ENCODE measurements at regions not wholly inside any gene's neighbourhood (a gene's known extent, or its start where the extent isn't known, plus 50 kb on each side); places are given as distances from the start of the nearest gene placed in this dataset.
"Not testable (repeated sequence)": the region's sequence is repeated elsewhere in the genome, so short reads cannot be mapped to it uniquely, and the experiment has no call there.

- not testable (repeated sequence) for H3K4me3 Mint-ChIP-seq; H3K27me3 Mint-ChIP-seq (ENCODE audit: low read depth); H3K14ac ChIP-seq (ENCODE audit: insufficient read depth, low read length); H3K4me1 Mint-ChIP-seq; H4K20me1 ChIP-seq (ENCODE audit: control insufficient read depth, insufficient read depth, insufficient read length); H2AFZ ChIP-seq (ENCODE audit: low read length); H2BK120ac ChIP-seq (ENCODE audit: low read depth, low read length, poor library complexity, severe bottlenecking); H3K9me3 ChIP-seq (ENCODE audit: control insufficient read depth, low read depth, low read length); H3T11ph ChIP-seq (ENCODE audit: low read length); H3K56ac ChIP-seq (ENCODE audit: insufficient read length, low read depth, low read length); H3K23me2 ChIP-seq (ENCODE audit: insufficient read length, low read depth, low read length, poor library complexity, severe bottlenecking); H2BK15ac ChIP-seq (ENCODE audit: low read depth, low read length); DNase-seq; H2AK5ac ChIP-seq (ENCODE audit: insufficient read length, low read length); H4K91ac ChIP-seq (ENCODE audit: insufficient read length, low read depth, low read length); H3K36me3 Mint-ChIP-seq (ENCODE audit: insufficient read depth in 1 of 3, low read depth in 3 of 3); H3K9ac ChIP-seq (ENCODE audit: extremely low read depth, insufficient read length, low read length); H3K4ac ChIP-seq (ENCODE audit: low read depth, low read length); H3K27ac Mint-ChIP-seq; H3K4me1 ChIP-seq (ENCODE audit: insufficient read depth, low read length); H3K79me1 ChIP-seq (ENCODE audit: insufficient read depth, low read depth, low read length, poor library complexity, severe bottlenecking); H3K27ac ChIP-seq (ENCODE audit: insufficient read length, low read depth, low read length); H4K8ac ChIP-seq (replicated peaks; ENCODE audit: insufficient read length, low read depth, low read length); H3K23ac ChIP-seq (ENCODE audit: insufficient read length, low read depth, low read length); H3K4me2 ChIP-seq (ENCODE audit: insufficient read depth, insufficient read length, low read length); H3K18ac ChIP-seq (ENCODE audit: insufficient read length, low read depth, low read length); H4K5ac ChIP-seq (ENCODE audit: insufficient read length, low read depth, low read length); H2BK20ac ChIP-seq (ENCODE audit: low read depth, low read length, poor library complexity, severe bottlenecking); H3K79me2 ChIP-seq (ENCODE audit: insufficient read depth, low read length); H3K27me3 ChIP-seq (ENCODE audit: insufficient read depth, low read length); H2BK5ac ChIP-seq (ENCODE audit: insufficient read length, low read length); H2BK12ac ChIP-seq (ENCODE audit: insufficient read length, low read depth, low read length)
- WGBS (ENCODE audit: extremely low coverage, insufficient read length, low lambda C conversion rate) = no CpG with 5 or more reads among the region's 1 CpG
- H3K9me3 Mint-ChIP-seq = peaks cover 48 to 56% of the 10 kb centered on the region in 2 experiments
Observed at GRCh38 chr15:24326513-24326912, 349.1 kb upstream of the NPAP1 start.

GRCh38 chr15:24331964-24332363, 343.6 kb upstream of the NPAP1 start:
- not testable (repeated sequence) for H3K27ac ChIP-seq (ENCODE audit: insufficient read length, low read depth, low read length); H3K79me2 ChIP-seq (ENCODE audit: insufficient read depth, low read length); H3K18ac ChIP-seq (ENCODE audit: insufficient read length, low read depth, low read length); H3K27me3 ChIP-seq (ENCODE audit: insufficient read depth, low read length); H3T11ph ChIP-seq (ENCODE audit: low read length); H3K9me3 ChIP-seq (ENCODE audit: control insufficient read depth, low read depth, low read length); H3K4me2 ChIP-seq (ENCODE audit: insufficient read depth, insufficient read length, low read length); H4K20me1 ChIP-seq (ENCODE audit: control insufficient read depth, insufficient read depth, insufficient read length); H3K23me2 ChIP-seq (ENCODE audit: insufficient read length, low read depth, low read length, poor library complexity, severe bottlenecking); H3K27ac Mint-ChIP-seq; H2BK5ac ChIP-seq (ENCODE audit: insufficient read length, low read length); H2BK12ac ChIP-seq (ENCODE audit: insufficient read length, low read depth, low read length); H4K5ac ChIP-seq (ENCODE audit: insufficient read length, low read depth, low read length); H3K79me1 ChIP-seq (ENCODE audit: insufficient read depth, low read depth, low read length, poor library complexity, severe bottlenecking); H2AFZ ChIP-seq (ENCODE audit: low read length); H3K4ac ChIP-seq (ENCODE audit: low read depth, low read length); H2BK20ac ChIP-seq (ENCODE audit: low read depth, low read length, poor library complexity, severe bottlenecking); DNase-seq; H3K56ac ChIP-seq (ENCODE audit: insufficient read length, low read depth, low read length); H3K23ac ChIP-seq (ENCODE audit: insufficient read length, low read depth, low read length); H3K4me3 Mint-ChIP-seq; H4K8ac ChIP-seq (replicated peaks; ENCODE audit: insufficient read length, low read depth, low read length); H3K9ac ChIP-seq (ENCODE audit: extremely low read depth, insufficient read length, low read length); H3K4me1 ChIP-seq (ENCODE audit: insufficient read depth, low read length); H3K4me1 Mint-ChIP-seq; H2BK15ac ChIP-seq (ENCODE audit: low read depth, low read length); H2BK120ac ChIP-seq (ENCODE audit: low read depth, low read length, poor library complexity, severe bottlenecking); H4K91ac ChIP-seq (ENCODE audit: insufficient read length, low read depth, low read length); H3K14ac ChIP-seq (ENCODE audit: insufficient read depth, low read length); H2AK5ac ChIP-seq (ENCODE audit: insufficient read length, low read length); H3K27me3 Mint-ChIP-seq (ENCODE audit: low read depth)
- Mint-ChIP-seq H3K9me3 (peaks cover 52 to 59% of the 10 kb centered on the region in 2 experiments), H3K36me3 (ENCODE audit: insufficient read depth in 1 of 3, low read depth in 3 of 3) (peaks cover 7 to 15% (median 10%) of the 10 kb centered on the region in 3 experiments; a peak in 6 of 7 replicates)
- no CpG with 5 or more reads among the region's 9 CpGs for WGBS (ENCODE audit: extremely low coverage, insufficient read length, low lambda C conversion rate)
